B cell (primary cell): ENCODE measurements at regions not wholly inside any gene's neighbourhood (a gene's known extent, or its start where the extent isn't known, plus 50 kb on each side); places are given as distances from the start of the nearest gene placed in this dataset.

ENCODE experiments used
- EZH2 ChIP-seq: IDR thresholded peaks from 2 replicates; pipeline ENCODE4 v1.6.1; 2012; ENCODE audit warnings: borderline replicate concordance, low read depth, mild to moderate bottlenecking, moderate library complexity, low read length; ENCODE audit not compliant: insufficient read depth, poor library complexity, severe bottlenecking
- TF ChIP-seq, protein P1 (sequence below): fragments of 200-600 bp; IDR thresholded peaks from one replicate; pipeline ENCODE4 v1.8.0; 2022; ENCODE audit warnings: antibody characterized with exemption, mild to moderate bottlenecking

- TF ChIP-seq, protein P1, sequence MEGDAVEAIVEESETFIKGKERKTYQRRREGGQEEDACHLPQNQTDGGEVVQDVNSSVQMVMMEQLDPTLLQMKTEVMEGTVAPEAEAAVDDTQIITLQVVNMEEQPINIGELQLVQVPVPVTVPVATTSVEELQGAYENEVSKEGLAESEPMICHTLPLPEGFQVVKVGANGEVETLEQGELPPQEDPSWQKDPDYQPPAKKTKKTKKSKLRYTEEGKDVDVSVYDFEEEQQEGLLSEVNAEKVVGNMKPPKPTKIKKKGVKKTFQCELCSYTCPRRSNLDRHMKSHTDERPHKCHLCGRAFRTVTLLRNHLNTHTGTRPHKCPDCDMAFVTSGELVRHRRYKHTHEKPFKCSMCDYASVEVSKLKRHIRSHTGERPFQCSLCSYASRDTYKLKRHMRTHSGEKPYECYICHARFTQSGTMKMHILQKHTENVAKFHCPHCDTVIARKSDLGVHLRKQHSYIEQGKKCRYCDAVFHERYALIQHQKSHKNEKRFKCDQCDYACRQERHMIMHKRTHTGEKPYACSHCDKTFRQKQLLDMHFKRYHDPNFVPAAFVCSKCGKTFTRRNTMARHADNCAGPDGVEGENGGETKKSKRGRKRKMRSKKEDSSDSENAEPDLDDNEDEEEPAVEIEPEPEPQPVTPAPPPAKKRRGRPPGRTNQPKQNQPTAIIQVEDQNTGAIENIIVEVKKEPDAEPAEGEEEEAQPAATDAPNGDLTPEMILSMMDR: no peak
- no peak for TF ChIP-seq EZH2
Observed at GRCh38 chr9:78940121-78940855, 631.5 kb upstream of the TLE4 start.
